Panc1 (cell line): ENCODE measurements at regions not wholly inside any gene's neighbourhood (a gene's known extent, or its start where the extent isn't known, plus 50 kb on each side); places are given as distances from the start of the nearest gene placed in this dataset.

Experiments
- SIN3A ChIP-seq: IDR thresholded peaks from 2 replicates; pipeline ENCODE4 v1.6.1; 2012; ENCODE audit warnings: low read depth, mild to moderate bottlenecking, low read length, moderate library complexity, borderline replicate concordance; ENCODE audit not compliant: insufficient read depth
- TCF7L2 ChIP-seq: IDR thresholded peaks from 2 replicates; pipeline ENCODE4 v1.6.1; 2011; ENCODE audit warnings: mild to moderate bottlenecking, low read depth, low read length, inconsistent platforms
- TF ChIP-seq, protein P1 (sequence below): fragments of 450-650 bp; IDR thresholded peaks from 2 replicates; pipeline ENCODE4 v1.5.1; 2017; ENCODE audit warnings: mild to moderate bottlenecking
- TF ChIP-seq, protein P2 (sequence below), 2 experiments: IDR thresholded peaks; 2 replicates each; pipeline ENCODE4 v1.6.1; 2011 to 2012; ENCODE audit warnings: low read depth in 2 of 2, control low read depth in 1 of 2, low read length in 1 of 2, mild to moderate bottlenecking in 1 of 2, moderate library complexity in 1 of 2; ENCODE audit not compliant: insufficient read depth in 1 of 2

DNA sequence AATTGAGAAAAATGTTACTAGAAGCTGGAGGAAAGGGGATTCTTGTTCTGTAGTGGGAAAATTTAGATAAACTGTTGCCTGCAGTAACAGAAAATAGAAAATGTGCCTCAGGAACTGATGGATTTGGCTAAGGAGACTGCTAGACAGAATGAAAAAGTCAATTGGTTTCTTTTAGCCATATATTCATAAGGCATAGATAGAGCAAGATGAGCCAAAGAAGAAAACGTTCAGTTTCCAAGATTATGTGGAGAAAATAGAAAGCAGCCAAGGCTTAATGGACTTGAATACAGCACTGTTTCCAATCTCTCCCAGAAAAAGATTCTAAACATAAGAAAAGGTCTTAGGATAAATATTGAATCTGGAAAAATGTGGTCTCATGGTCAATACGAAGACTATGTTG lies 115.1 kb upstream of the TCF21 start:
- TF ChIP-seq, protein P1, sequence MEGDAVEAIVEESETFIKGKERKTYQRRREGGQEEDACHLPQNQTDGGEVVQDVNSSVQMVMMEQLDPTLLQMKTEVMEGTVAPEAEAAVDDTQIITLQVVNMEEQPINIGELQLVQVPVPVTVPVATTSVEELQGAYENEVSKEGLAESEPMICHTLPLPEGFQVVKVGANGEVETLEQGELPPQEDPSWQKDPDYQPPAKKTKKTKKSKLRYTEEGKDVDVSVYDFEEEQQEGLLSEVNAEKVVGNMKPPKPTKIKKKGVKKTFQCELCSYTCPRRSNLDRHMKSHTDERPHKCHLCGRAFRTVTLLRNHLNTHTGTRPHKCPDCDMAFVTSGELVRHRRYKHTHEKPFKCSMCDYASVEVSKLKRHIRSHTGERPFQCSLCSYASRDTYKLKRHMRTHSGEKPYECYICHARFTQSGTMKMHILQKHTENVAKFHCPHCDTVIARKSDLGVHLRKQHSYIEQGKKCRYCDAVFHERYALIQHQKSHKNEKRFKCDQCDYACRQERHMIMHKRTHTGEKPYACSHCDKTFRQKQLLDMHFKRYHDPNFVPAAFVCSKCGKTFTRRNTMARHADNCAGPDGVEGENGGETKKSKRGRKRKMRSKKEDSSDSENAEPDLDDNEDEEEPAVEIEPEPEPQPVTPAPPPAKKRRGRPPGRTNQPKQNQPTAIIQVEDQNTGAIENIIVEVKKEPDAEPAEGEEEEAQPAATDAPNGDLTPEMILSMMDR, result no peak
- TF ChIP-seq SIN3A (no peak), TCF7L2 (no peak)
- TF ChIP-seq, protein P2, sequence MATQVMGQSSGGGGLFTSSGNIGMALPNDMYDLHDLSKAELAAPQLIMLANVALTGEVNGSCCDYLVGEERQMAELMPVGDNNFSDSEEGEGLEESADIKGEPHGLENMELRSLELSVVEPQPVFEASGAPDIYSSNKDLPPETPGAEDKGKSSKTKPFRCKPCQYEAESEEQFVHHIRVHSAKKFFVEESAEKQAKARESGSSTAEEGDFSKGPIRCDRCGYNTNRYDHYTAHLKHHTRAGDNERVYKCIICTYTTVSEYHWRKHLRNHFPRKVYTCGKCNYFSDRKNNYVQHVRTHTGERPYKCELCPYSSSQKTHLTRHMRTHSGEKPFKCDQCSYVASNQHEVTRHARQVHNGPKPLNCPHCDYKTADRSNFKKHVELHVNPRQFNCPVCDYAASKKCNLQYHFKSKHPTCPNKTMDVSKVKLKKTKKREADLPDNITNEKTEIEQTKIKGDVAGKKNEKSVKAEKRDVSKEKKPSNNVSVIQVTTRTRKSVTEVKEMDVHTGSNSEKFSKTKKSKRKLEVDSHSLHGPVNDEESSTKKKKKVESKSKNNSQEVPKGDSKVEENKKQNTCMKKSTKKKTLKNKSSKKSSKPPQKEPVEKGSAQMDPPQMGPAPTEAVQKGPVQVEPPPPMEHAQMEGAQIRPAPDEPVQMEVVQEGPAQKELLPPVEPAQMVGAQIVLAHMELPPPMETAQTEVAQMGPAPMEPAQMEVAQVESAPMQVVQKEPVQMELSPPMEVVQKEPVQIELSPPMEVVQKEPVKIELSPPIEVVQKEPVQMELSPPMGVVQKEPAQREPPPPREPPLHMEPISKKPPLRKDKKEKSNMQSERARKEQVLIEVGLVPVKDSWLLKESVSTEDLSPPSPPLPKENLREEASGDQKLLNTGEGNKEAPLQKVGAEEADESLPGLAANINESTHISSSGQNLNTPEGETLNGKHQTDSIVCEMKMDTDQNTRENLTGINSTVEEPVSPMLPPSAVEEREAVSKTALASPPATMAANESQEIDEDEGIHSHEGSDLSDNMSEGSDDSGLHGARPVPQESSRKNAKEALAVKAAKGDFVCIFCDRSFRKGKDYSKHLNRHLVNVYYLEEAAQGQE (IDR thresholded peaks at IDR 0.05; ENCODE audit: insufficient read depth in 1 of 2, low read depth in 2 of 2, low read length in 1 of 2), result no peak
